Muscle of leg (tissue), 3 donors: ENCODE measurements at regions not wholly inside any gene's neighbourhood (a gene's known extent, or its start where the extent isn't known, plus 50 kb on each side); places are given as distances from the start of the nearest gene placed in this dataset.

ENCODE experiments used
- DNase-seq: peaks from one replicate; pipeline ENCODE4 v3.0.0; 2013
- H3K27ac ChIP-seq: one replicate; pipeline ENCODE4 v1.5.1; 2013; ENCODE audit warnings: mild to moderate bottlenecking, low read length, control low read depth
- H3K27me3 ChIP-seq: one replicate; pipeline ENCODE4 v1.6.1; 2013; ENCODE audit warnings: low read length; ENCODE audit not compliant: control insufficient read depth, insufficient read depth
- H3K36me3 ChIP-seq: one replicate; pipeline ENCODE4 v1.6.1; 2013; ENCODE audit warnings: low read length; ENCODE audit not compliant: control insufficient read depth, insufficient read depth
- H3K4me1 ChIP-seq: one replicate; pipeline ENCODE4 v1.6.1; 2013; ENCODE audit warnings: low read length; ENCODE audit not compliant: control insufficient read depth, insufficient read depth
- H3K4me3 ChIP-seq: one replicate; pipeline ENCODE4 v1.5.1; 2013; ENCODE audit warnings: low read length, control low read depth
- H3K9me3 ChIP-seq: replicated peaks from 2 replicates; pipeline ENCODE4 v1.6.1; 2013; ENCODE audit warnings: low read depth, low read length; ENCODE audit not compliant: control insufficient read depth
- WGBS: methylation state at CpG from one replicate; pipeline ENCODE4 v1.1.5; 2013; ENCODE audit warnings: missing lambda C conversion rate; ENCODE audit not compliant: insufficient coverage; 5-methylcytosine and 5-hydroxymethylcytosine counted together

- WGBS: 93% methylated on average over 5 of the region's 6 CpGs
These were observed 137.1 kb downstream of the C16orf95 start for GRCh38 chr16:87180069-87180468.

GRCh38 chr16:87182759-87183158 is 134.4 kb downstream of the C16orf95 start:
- WGBS: no CpG with 5 or more reads among the region's 3 CpGs
- Histone ChIP-seq H3K27me3 (peaks cover 23% of the 10 kb centered on the region), H3K27ac (no peak overlapping the region), H3K36me3 (no peaks in the 10 kb centered on the region), H3K9me3 (no peaks in the 10 kb centered on the region), H3K4me1 (peaks cover 15% of the 10 kb centered on the region), H3K4me3 (no peak overlapping the region)
- no peak for DNase-seq

More at GRCh38 chr16:87180069-87180468, 137.1 kb downstream of the C16orf95 start:
- H3K9me3 ChIP-seq: no peaks in the 10 kb centered on the region
- H3K27ac ChIP-seq: no peak overlapping the region
- peaks cover 31% of the 10 kb centered on the region for H3K27me3 ChIP-seq
- H3K4me1 ChIP-seq: peaks cover 21% of the 10 kb centered on the region
- DNase-seq: no peak
- no peaks in the 10 kb centered on the region for H3K36me3 ChIP-seq
- H3K4me3 ChIP-seq: no peak overlapping the region

DNA sequence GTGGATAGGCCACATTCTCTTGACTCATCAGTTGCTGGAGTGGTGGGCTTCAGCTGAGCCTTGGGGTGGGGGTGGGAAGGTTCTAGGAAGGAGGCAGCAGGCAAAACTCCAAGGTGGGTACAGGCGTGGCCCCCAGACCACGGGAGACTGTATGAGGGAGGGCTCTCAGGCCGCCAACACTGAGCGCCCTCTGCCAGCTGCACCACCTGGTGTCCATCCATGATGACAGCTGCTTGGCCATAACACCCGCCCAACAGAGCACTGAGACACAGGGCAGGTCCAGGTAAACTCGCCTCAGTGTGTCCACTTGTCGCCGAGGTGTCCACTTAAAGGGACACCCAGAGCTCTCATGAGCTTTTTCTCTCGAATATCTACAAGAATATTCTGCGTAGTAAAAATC is 133.5 kb downstream of the C16orf95 start:
- Histone ChIP-seq H3K4me1 (peaks cover 10% of the 10 kb centered on the region), H3K36me3 (no peaks in the 10 kb centered on the region), H3K4me3 (no peak overlapping the region), H3K9me3 (no peaks in the 10 kb centered on the region), H3K27me3 (peaks cover 17% of the 10 kb centered on the region), H3K27ac (no peak overlapping the region)
- 78% methylated on average over 10 of the region's 10 CpGs for WGBS
- DNase-seq: no peak

DNA sequence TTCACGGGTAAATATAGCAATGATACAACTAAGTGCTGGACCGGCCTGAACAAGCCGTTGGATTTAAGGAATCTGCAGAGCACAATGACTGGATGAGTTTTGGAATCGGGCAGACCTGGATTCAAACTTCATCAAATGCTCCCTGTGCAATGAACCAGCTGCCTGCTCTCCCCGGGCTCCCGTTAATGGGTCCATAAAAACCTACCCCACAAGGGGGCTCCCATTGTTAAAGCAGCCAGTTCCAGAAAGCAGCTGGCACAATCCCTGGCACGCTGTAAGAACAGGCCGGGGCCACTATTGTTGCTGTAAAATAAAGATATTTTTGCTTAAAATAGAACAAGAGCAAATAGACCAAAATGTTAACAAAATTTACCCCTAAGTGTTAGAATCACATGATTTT is 131.9 kb downstream of the C16orf95 start:
- WGBS: 48% methylated on average over 3 of the region's 8 CpGs
- H3K36me3 ChIP-seq: no peaks in the 10 kb centered on the region
- no peak for DNase-seq
- no peak overlapping the region for H3K4me3 ChIP-seq
- H3K27ac ChIP-seq: no peak overlapping the region
- no peaks in the 10 kb centered on the region for H3K4me1 ChIP-seq
- peaks cover 9% of the 10 kb centered on the region for H3K27me3 ChIP-seq
- H3K9me3 ChIP-seq: peaks cover 7% of the 10 kb centered on the region

GRCh38 chr16:87185983-87186382 is 131.2 kb downstream of the C16orf95 start:
- H3K9me3 ChIP-seq: peaks cover 11% of the 10 kb centered on the region
- no peaks in the 10 kb centered on the region for H3K36me3 ChIP-seq
- H3K4me3 ChIP-seq: no peak overlapping the region
- H3K27me3 ChIP-seq: peaks cover 9% of the 10 kb centered on the region
- no peaks in the 10 kb centered on the region for H3K4me1 ChIP-seq
- 81% methylated on average over 12 of the region's 19 CpGs for WGBS
- no peak overlapping the region for H3K27ac ChIP-seq
- no peak for DNase-seq

DNA sequence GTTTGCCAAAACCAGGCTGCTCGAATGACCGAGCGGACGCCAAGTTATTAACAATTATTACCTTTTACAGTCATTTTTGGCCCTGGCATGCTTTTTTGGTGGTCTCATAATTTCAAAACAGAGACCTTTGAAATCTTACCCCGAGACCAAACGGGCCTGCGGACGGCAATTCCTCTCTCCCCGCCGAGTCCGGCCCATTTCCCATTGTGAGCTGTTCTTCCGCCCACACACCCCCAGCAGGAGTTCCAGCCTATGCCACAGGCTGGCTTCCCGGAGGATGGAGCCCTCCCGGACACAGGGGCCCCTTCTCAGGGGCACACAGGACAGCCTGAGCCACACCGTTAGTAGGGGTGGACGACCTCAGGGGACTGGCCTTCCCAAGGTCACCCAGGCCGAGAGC is 130.7 kb downstream of the C16orf95 start:
- Histone ChIP-seq H3K36me3 (no peaks in the 10 kb centered on the region), H3K4me3 (no peak overlapping the region), H3K27me3 (peaks cover 9% of the 10 kb centered on the region), H3K9me3 (peaks cover 11% of the 10 kb centered on the region), H3K4me1 (no peaks in the 10 kb centered on the region), H3K27ac (no peak overlapping the region)
- no peak for DNase-seq
- 69% methylated on average over 15 of the region's 17 CpGs for WGBS

- WGBS: 74% methylated on average over 10 of the region's 11 CpGs
- peaks cover 11% of the 10 kb centered on the region for H3K9me3 ChIP-seq
- DNase-seq: no peak
- H3K4me3 ChIP-seq: no peak overlapping the region
- no peaks in the 10 kb centered on the region for H3K36me3 ChIP-seq
- H3K4me1 ChIP-seq: no peaks in the 10 kb centered on the region
- no peak overlapping the region for H3K27ac ChIP-seq
- peaks cover 9% of the 10 kb centered on the region for H3K27me3 ChIP-seq
These were observed 130.2 kb downstream of the C16orf95 start for GRCh38 chr16:87186876-87187533.

- no peak overlapping the region for H3K27ac ChIP-seq
- H3K4me1 ChIP-seq: no peaks in the 10 kb centered on the region
- H3K27me3 ChIP-seq: peaks cover 9% of the 10 kb centered on the region
- peaks cover 11% of the 10 kb centered on the region for H3K9me3 ChIP-seq
- DNase-seq: no peak
- no peaks in the 10 kb centered on the region for H3K36me3 ChIP-seq
- H3K4me3 ChIP-seq: no peak overlapping the region
- WGBS: 98% methylated on average over 6 of the region's 8 CpGs
These were observed 129.1 kb downstream of the C16orf95 start for GRCh38 chr16:87188104-87188503.

GRCh38 chr16:87189426-87189825 is 127.8 kb downstream of the C16orf95 start:
- DNase-seq: no peak

GRCh38 chr16:87190288-87191230 is 126.6 kb downstream of the C16orf95 start:
- 100% methylated on average over 1 of the region's 9 CpGs for WGBS
- no peak for DNase-seq
- Histone ChIP-seq H3K4me3 (no peak overlapping the region), H3K9me3 (peaks cover 11% of the 10 kb centered on the region), H3K36me3 (no peaks in the 10 kb centered on the region), H3K27ac (no peak overlapping the region), H3K27me3 (peaks cover 4% of the 10 kb centered on the region), H3K4me1 (no peaks in the 10 kb centered on the region)

More at GRCh38 chr16:87189426-87189825, 127.8 kb downstream of the C16orf95 start:
- H3K4me3 ChIP-seq: no peak overlapping the region
- no peak overlapping the region for H3K27ac ChIP-seq
- WGBS: 92% methylated on average over 8 of the region's 8 CpGs
- H3K9me3 ChIP-seq: peaks cover 11% of the 10 kb centered on the region
- H3K4me1 ChIP-seq: no peaks in the 10 kb centered on the region
- H3K27me3 ChIP-seq: peaks cover 9% of the 10 kb centered on the region
- no peaks in the 10 kb centered on the region for H3K36me3 ChIP-seq
